WTC11 (cell line): ENCODE measurements at regions not wholly inside any gene's neighbourhood (a gene's known extent, or its start where the extent isn't known, plus 50 kb on each side); places are given as distances from the start of the nearest gene placed in this dataset.

ENCODE experiments used
- CREB1 ChIP-seq: sonication (generic); formaldehyde crosslinking; IDR thresholded peaks from 2 replicates; pipeline ENCODE4 v1.8.0; 2023; ENCODE audit warnings: mild to moderate bottlenecking, missing genetic modification reagents
- E2F1 ChIP-seq: sonication (generic); formaldehyde crosslinking; IDR thresholded peaks from 2 replicates; pipeline ENCODE4 v1.8.0; 2022; ENCODE audit warnings: mild to moderate bottlenecking, missing genetic modification reagents
- FOXK1 ChIP-seq: sonication (generic); formaldehyde crosslinking; IDR thresholded peaks from 2 replicates; pipeline ENCODE4 v1.8.0; 2022; ENCODE audit warnings: mild to moderate bottlenecking, moderate library complexity, missing genetic modification reagents
- GABPB1 ChIP-seq: sonication (generic); formaldehyde crosslinking; IDR thresholded peaks from 2 replicates; pipeline ENCODE4 v1.8.1; 2023; ENCODE audit warnings: mild to moderate bottlenecking, missing genetic modification reagents
- RELA ChIP-seq: sonication (generic); formaldehyde crosslinking; IDR thresholded peaks from 2 replicates; pipeline ENCODE4 v1.8.1; 2022; ENCODE audit warnings: missing genetic modification reagents, mild to moderate bottlenecking, borderline replicate concordance
- ZBTB21 ChIP-seq: sonication (generic); formaldehyde crosslinking; IDR thresholded peaks from 2 replicates; pipeline ENCODE4 v1.8.1; 2023; ENCODE audit warnings: mild to moderate bottlenecking, missing genetic modification reagents, borderline replicate concordance
- ZBTB43 ChIP-seq: sonication (generic); formaldehyde crosslinking; IDR thresholded peaks from 2 replicates; pipeline ENCODE4 v1.8.1; 2023; ENCODE audit warnings: mild to moderate bottlenecking, missing genetic modification reagents
- TF ChIP-seq, protein P1 (sequence below): sonication (generic); formaldehyde crosslinking; IDR thresholded peaks from 2 replicates; pipeline ENCODE4 v1.8.1; 2023; ENCODE audit warnings: mild to moderate bottlenecking, missing genetic modification reagents
- TF ChIP-seq, protein P2 (sequence below): sonication (generic); formaldehyde crosslinking; conservative IDR thresholded peaks from 2 replicates; pipeline ENCODE4 v1.8.1; 2022; ENCODE audit warnings: mild to moderate bottlenecking, missing genetic modification reagents
- TF ChIP-seq, protein P3 (sequence below): fragments of 200-600 bp; IDR thresholded peaks from 2 replicates; pipeline ENCODE4 v1.8.0; 2022; ENCODE audit warnings: antibody characterized with exemption
- TF ChIP-seq, protein P4 (sequence below): sonication (generic); formaldehyde crosslinking; IDR thresholded peaks from 2 replicates; pipeline ENCODE4 v1.8.1; 2023; ENCODE audit warnings: mild to moderate bottlenecking, missing genetic modification reagents, moderate library complexity

DNA sequence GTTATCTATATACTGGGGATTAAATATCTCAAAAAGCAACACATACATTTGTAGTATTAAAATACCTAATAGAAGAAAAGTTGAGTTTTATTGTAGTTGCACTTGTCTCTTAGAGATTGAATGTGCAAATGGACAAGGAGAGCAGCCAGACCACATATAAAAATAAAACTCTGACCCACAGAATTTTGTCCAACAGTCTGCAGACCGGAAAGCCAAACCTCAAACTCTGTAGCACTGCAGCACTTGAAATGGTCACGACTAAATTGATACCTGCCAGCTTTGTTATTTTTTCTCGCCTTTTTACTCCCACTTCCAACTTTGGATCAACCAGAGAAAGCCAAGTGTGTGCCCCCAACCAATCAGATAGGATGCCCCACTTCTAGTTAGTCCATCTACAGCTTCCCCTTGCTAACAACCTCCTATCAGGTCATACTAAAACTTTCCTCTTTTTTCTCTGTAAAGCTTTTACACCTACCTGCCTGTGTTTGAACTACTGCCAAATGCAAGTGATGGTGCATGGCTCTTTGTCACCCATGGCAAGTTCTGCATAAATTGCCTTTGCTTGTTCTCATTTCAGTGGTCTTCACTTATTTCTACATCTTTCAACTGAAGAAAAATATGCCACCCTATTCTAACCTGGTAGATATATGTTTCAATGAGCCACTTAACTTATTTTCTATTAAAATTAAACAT lies 1250.7 kb upstream of the SPRY2 start:
- TF ChIP-seq, protein P1, sequence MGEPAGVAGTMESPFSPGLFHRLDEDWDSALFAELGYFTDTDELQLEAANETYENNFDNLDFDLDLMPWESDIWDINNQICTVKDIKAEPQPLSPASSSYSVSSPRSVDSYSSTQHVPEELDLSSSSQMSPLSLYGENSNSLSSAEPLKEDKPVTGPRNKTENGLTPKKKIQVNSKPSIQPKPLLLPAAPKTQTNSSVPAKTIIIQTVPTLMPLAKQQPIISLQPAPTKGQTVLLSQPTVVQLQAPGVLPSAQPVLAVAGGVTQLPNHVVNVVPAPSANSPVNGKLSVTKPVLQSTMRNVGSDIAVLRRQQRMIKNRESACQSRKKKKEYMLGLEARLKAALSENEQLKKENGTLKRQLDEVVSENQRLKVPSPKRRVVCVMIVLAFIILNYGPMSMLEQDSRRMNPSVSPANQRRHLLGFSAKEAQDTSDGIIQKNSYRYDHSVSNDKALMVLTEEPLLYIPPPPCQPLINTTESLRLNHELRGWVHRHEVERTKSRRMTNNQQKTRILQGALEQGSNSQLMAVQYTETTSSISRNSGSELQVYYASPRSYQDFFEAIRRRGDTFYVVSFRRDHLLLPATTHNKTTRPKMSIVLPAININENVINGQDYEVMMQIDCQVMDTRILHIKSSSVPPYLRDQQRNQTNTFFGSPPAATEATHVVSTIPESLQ, result no peak
- TF ChIP-seq GABPB1, result no peak
- TF ChIP-seq FOXK1, result no peak
- TF ChIP-seq, protein P2, sequence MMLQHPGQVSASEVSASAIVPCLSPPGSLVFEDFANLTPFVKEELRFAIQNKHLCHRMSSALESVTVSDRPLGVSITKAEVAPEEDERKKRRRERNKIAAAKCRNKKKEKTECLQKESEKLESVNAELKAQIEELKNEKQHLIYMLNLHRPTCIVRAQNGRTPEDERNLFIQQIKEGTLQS (CRISPR knock-in tag), result no peak
- TF ChIP-seq ZBTB43 (CRISPR knock-in tag), result no peak
- TF ChIP-seq RELA, result no peak
- TF ChIP-seq ZBTB21 (CRISPR knock-in tag), result no peak
- TF ChIP-seq, protein P3, sequence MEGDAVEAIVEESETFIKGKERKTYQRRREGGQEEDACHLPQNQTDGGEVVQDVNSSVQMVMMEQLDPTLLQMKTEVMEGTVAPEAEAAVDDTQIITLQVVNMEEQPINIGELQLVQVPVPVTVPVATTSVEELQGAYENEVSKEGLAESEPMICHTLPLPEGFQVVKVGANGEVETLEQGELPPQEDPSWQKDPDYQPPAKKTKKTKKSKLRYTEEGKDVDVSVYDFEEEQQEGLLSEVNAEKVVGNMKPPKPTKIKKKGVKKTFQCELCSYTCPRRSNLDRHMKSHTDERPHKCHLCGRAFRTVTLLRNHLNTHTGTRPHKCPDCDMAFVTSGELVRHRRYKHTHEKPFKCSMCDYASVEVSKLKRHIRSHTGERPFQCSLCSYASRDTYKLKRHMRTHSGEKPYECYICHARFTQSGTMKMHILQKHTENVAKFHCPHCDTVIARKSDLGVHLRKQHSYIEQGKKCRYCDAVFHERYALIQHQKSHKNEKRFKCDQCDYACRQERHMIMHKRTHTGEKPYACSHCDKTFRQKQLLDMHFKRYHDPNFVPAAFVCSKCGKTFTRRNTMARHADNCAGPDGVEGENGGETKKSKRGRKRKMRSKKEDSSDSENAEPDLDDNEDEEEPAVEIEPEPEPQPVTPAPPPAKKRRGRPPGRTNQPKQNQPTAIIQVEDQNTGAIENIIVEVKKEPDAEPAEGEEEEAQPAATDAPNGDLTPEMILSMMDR, result no peak
- TF ChIP-seq E2F1 (CRISPR knock-in tag), result no peak
- TF ChIP-seq, protein P4, sequence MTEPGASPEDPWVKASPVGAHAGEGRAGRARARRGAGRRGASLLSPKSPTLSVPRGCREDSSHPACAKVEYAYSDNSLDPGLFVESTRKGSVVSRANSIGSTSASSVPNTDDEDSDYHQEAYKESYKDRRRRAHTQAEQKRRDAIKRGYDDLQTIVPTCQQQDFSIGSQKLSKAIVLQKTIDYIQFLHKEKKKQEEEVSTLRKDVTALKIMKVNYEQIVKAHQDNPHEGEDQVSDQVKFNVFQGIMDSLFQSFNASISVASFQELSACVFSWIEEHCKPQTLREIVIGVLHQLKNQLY (CRISPR knock-in tag), result no peak
- TF ChIP-seq CREB1 (CRISPR knock-in tag), result no peak
